ENCODE measurements at regions not wholly inside any gene's neighbourhood (a gene's known extent, or its start where the extent isn't known, plus 50 kb on each side); places are given as distances from the start of the nearest gene placed in this dataset.

- peak; percentile 21 for DNase-seq (ENCODE audit: low read depth)
These were observed 258.2 kb downstream of the PPP1R2C start for GRCh38 chrX:42519666-42520231.

DNA sequence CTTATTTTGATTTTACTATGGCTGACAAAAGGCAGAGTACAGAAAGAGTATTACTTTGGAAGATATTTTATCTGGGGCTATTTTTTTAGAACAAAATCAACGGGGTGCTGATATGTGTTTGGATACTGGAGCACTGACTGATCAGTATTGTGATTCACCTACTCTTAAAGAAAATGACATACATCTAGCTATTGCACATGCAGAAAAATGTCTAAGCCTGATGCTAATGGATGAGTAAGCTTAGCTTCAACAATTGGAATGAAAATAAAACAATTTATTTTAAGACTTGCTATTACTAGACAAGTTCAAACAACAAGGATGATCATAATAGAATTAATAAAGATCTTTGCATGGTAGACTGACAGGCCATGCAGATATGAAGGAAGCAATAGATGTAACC is 262.0 kb downstream of the PPP1R2C start:
- no peak for DNase-seq (ENCODE audit: low read depth)

GRCh38 chrX:42505016-42505415 is 272.9 kb downstream of the PPP1R2C start:
- DNase-seq (ENCODE audit: low read depth) = no peak

DNA sequence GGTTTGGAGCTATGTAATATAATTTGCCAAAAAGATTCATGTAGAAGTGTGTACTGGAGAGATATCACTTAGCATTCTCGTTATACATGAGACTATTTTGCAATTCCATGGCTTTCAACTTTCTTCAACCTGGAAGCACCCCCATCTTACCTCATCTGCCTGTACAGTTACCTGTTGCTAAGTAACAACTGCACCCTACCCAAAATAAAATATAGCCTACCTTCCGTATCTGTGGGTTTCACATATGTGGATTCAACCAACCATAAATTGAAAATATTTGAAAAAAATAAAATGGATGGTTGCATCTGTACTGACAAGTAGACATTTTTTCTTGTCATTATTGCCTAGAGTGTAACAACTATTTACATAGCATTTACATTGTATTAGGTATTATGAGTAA is 278.3 kb downstream of the PPP1R2C start:
- DNase-seq (ENCODE audit: low read depth) = no peak

DNA sequence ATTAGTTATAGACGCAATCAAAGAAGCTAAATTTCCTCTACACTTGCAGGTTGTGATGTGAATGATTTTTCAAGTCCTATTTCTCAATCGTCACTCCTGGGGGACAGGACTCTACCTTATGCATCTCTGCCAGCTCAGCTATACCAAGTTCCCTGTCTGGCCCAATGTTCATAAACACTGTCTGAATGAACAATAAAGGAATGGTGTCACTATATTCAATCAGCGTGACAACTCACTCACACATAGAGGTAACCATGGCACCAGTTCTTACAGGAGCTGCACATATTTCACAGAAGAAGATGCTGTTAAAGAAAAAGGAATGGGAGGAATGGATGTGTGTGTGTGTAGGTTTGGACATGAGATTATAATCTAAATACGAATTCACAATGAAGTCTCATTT is 280.6 kb downstream of the PPP1R2C start:
- DNase-seq (ENCODE audit: low read depth) = no peak

- no peak for DNase-seq (ENCODE audit: low read depth)
These were observed 281.7 kb downstream of the PPP1R2C start for GRCh38 chrX:42496239-42496638.

DNA sequence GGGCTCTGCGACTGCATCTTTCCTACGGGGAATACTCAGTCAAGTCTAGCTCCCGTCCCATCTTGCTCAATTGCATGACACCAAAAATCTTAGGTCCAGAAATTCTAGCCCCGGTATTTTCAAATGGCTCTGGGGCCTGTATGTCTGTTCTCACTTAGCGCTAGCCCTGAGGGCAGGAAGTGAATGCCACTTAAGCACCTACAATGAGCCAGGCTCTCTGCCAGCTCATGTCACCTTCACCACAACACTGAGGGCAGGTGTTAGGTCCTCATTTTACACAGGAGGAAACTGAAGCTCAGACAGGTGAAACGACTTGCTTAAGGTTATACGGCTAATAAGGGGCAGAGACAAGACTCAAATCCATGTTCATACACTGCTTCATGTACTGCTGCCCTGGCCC is 282.8 kb downstream of the PPP1R2C start:
- DNase-seq (ENCODE audit: low read depth) = no peak

GRCh38 chrX:42491137-42491907 is 286.6 kb downstream of the PPP1R2C start:
- no peak for DNase-seq (ENCODE audit: low read depth)

DNA sequence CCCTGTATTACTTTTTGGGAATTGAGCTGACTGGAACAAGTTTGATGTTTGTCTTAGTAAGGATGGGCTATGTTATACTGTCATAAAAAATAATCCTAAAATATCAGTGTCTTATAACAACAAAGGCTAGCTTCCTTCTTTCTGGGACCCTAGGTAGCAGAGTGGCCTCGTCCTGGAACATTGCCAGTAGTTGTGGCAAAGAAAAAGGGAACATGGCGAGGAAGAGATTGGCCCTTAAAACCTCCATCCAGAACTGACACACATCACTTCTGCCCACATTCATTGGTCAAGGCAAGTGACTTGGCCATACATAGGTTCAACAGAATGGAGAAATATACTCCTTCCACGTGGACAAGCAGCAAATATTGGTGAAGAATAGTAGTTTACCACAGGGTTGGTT is 287.9 kb downstream of the PPP1R2C start:
- no peak for DNase-seq (ENCODE audit: low read depth)

GRCh38 chrX:42485601-42486000 is 292.4 kb downstream of the PPP1R2C start:
- no peak for DNase-seq (ENCODE audit: low read depth)

GRCh38 chrX:42484233-42484632 is 293.7 kb downstream of the PPP1R2C start:
- DNase-seq (ENCODE audit: low read depth) = no peak

GRCh38 chrX:42477396-42477795 is 300.6 kb downstream of the PPP1R2C start:
- no peak for DNase-seq (ENCODE audit: low read depth)

GRCh38 chrX:42472727-42473126 is 305.2 kb downstream of the PPP1R2C start:
- no peak for DNase-seq (ENCODE audit: low read depth)

DNA sequence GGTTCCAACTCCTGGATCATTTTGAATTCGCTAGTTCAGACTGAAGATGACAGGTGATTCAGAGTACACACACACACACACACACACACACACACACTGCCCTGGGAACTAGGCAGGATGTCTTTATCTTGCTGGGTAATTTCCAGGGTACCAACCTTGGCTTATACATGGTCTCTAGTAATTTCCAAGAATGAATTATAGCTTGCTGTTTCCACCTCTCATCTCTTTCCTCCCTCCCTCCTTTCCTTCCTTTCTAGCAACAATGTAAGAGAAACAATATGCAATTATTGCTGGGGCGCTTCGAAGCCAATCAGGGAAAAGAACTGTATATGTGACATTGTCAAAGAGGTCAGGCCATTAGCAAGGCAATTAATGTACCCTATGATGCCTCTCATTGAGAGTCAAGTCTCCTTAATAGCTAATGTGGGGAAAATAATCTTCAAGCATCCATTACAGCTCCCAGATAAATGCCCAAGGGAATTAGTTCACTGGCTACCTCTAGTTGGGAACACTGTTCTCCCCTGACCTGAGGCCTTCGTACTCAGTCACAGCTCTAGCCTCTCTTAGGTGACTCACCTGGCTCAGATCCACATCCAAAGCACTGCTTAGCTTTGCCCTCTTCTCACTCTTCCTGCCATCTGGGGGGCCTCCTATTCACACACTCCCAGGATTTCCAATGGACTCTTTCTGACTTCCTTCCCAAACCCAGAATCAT is 311.5 kb downstream of the PPP1R2C start:
- no peak for DNase-seq (ENCODE audit: low read depth)

GRCh38 chrX:42465821-42466220 is 312.1 kb downstream of the PPP1R2C start:
- no peak for DNase-seq (ENCODE audit: low read depth)

DNA sequence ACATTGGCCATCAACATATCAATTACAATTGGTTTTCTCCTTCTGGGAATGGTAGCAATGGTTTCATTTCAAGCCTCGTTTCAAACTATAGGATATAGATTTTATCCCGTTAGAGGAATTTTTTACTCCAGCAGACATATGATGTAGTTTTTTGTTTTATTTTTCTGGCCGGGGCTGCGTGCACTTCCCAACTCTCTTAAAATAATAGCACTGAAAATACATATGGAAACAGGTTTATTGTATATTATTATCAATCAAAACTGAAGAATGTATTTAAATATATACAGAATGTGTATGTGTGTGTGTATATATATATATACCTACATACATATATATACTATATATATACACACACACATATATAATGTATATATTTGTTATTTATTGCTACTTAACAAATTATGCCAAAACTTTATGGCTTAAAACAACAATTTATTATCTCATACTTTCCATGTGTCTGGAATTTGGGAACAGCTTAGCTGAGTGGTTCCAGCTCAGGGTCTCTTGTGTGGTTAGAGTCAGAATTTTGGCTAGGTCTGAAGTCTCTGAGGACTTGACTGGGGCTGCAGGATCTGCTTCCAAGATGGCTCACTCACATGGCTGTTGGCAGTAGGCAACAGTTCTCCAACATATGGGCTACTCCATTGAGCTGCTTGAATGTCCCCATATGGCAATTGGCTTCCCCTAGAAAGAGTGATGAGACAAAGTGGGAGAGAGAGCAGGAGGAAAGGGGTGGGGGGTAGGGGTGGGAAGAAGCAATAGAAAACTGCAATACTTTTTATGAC is 314.1 kb downstream of the PPP1R2C start:
- no peak for DNase-seq (ENCODE audit: low read depth)

- DNase-seq (ENCODE audit: low read depth) = no peak
These were observed 315.0 kb downstream of the PPP1R2C start for GRCh38 chrX:42462917-42463316.

- DNase-seq (ENCODE audit: low read depth) = no peak
These were observed 317.3 kb downstream of the PPP1R2C start for GRCh38 chrX:42460706-42461105.

DNA sequence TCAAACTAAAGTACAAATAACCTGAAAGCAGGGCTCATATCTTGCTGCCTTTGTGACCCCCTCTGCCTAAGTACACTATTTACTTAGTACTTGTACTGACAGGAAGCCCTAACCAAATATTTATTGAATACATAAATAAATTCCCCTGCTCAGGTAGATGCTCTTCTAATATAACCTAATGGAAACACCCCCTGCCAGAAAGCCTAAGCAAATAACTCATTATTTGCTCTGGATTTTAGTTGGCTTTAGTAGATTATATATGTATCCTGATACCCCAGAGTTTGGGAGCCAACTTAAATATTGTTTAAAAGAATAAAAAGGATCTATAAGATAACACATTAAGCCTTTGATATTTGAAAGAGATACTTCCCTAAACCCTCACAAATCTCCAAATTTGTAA is 318.2 kb downstream of the PPP1R2C start:
- no peak for DNase-seq (ENCODE audit: low read depth)

GRCh38 chrX:42456176-42456700 is 321.7 kb downstream of the PPP1R2C start:
- no peak for DNase-seq (ENCODE audit: low read depth)

DNA sequence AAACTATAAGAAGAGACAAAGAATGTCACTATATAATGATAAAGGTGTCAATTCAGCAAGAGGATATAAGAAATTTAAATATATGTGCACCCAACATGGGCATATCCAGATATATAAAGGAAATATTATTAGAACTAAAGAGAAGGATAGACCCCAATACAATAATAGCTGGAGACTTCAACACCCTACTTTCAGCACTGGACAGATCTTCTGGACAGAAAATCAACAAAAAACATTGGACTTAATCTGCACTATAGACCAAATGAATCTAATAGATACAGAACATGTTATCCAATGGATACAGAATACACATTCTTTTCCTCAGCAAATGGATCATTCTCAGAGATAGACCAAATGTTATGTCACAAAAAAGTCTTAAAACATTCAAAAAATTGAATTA is 327.7 kb downstream of the PPP1R2C start:
- DNase-seq (ENCODE audit: low read depth) = no peak

DNA sequence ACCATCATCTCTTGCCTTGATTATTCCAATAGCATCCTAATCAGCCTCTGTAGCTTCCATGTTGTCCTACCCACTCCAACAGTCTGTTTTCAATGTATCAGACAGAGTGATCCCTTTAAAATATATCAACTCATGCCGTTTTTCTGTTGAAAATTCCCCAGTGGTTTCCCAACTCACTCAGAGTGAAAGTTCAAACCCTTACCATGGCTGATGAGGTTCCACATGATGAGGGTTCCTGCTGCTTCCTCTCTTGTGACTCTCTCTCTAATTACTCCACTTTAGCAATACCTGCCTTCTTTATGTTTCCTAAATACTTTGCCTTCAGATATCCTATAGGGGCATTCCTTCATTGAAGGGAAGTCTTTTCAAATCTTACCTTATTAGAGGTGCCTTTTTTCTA is 334.7 kb downstream of the PPP1R2C start:
- no peak for DNase-seq (ENCODE audit: low read depth)
